Gastrocnemius medialis (tissue), 4 donors: ENCODE measurements at regions not wholly inside any gene's neighbourhood (a gene's known extent, or its start where the extent isn't known, plus 50 kb on each side); places are given as distances from the start of the nearest gene placed in this dataset.

ENCODE experiments used
- CTCF ChIP-seq, 5 experiments: fragments of 450-650 bp in 3 of 5; fragments of 200-600 bp in 2 of 5; sonication (generic) in 2 of 5; IDR thresholded peaks in 4 of 5; conservative IDR thresholded peaks in 1 of 5; 1 replicate in 4 of 5; 2 replicates in 1 of 5; pipeline ENCODE4 v1.5.1; 2016 to 2019; ENCODE audit warnings: antibody characterized with exemption in 5 of 5, mild to moderate bottlenecking in 3 of 5, moderate library complexity in 3 of 5
- POLR2A ChIP-seq, 2 donors: fragments of 450-650 bp; IDR thresholded peaks; one replicate each; pipeline ENCODE4 v1.6.1; 2017; ENCODE audit warnings: antibody characterized with exemption in 2 of 2, mild to moderate bottlenecking in 2 of 2, moderate library complexity in 2 of 2

DNA sequence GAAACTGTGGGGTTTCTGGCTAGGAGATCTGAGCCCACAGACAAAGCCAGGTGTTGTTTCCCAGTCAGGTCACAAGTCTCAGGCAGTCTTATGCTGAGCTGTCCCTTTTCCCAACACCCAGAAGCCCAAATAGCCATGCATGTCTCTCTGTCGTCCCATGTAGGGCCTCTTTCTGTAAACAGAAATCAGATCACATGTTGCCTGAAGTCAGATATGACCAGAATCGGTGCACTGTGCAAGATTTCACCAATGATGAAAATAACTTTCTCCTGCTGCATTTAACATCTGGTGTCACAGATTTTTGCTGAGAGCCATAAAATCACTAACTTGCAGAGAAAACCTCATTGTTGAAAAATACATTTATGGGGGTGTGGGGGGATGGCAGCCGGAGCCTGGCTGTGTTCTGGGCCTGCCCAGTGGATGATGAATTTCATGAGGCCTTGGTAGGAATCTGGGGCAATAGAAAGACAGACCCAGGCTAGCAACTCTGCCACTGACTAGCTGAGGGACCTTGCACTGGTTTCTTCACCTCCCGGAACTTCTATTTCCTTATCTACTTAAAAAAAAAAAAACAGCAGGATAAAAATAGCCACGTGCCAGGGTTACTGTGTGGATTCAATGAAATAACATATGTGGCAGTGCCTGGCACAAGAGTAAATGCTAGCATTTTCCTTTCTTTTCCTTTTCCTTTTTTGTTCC is 158.8 kb upstream of the NFIA start:
- no peak for TF ChIP-seq POLR2A (IDR thresholded peaks at IDR 0.05)
- no peak for TF ChIP-seq CTCF (IDR thresholded peaks at IDR 0.05 in 4 of 5, conservative IDR thresholded peaks at IDR 0.05 in 1 of 5)
